ENCODE measurements at regions not wholly inside any gene's neighbourhood (a gene's known extent, or its start where the extent isn't known, plus 50 kb on each side); places are given as distances from the start of the nearest gene placed in this dataset.

DNA sequence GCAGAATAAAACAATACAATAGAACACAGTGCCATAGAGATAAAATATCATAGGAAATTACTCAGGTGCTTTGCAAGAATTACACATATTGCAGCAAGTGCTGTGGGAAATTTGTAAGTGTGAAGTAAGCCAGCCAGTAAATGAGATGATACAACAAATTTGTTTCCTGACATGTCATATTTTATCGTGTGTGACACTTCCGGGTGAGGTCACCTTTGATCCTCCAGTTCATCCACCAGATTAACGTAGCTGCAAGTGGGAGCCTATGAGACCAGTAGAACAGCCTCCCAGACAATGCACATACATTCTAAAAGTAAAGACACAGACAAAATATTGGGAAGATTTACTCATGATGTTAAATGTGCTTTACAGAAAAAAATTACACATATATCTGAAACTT lies 72.2 kb downstream of the PRDM9 start:
- FAIRE-seq, result no peak
- Histone ChIP-seq H3K4me1 (no peaks in the 10 kb centered on the region), H3K4me3 (no peak overlapping the region), H3K9me3 (no peaks in the 10 kb centered on the region), H3K27ac (no peak overlapping the region), H3K4me2 (no peak overlapping the region)
- TF ChIP-seq ZFP36 (IDR thresholded peaks at IDR 0.05; ENCODE audit: borderline replicate concordance, partially characterized antibody) (no peak), HDAC2 (IDR thresholded peaks at IDR 0.05) (no peak), CBX8 (IDR thresholded peaks at IDR 0.05) (no peak), POLR2AphosphoS2 (conservative IDR thresholded peaks at IDR 0.05; ENCODE audit: low read length) (no peak), JUNB (IDR thresholded peaks at IDR 0.05) (no peak), BHLHE40 (IDR thresholded peaks at IDR 0.05; ENCODE audit: low read depth, low read length) (no peak), NPAS2 (CRISPR knock-in tag; IDR thresholded peaks at IDR 0.05; ENCODE audit: borderline replicate concordance) (no peak), SMC3 (IDR thresholded peaks at IDR 0.05) (no peak), NR3C1 (IDR thresholded peaks at IDR 0.05) (no peak), HOXA7 (CRISPR knock-in tag; IDR thresholded peaks at IDR 0.05) (no peak), JUN (IDR thresholded peaks at IDR 0.05) (no peak), CHD2 (IDR thresholded peaks at IDR 0.05; ENCODE audit: low read length, partially characterized antibody) (no peak), FOXS1 (CRISPR knock-in tag; IDR thresholded peaks at IDR 0.05) (no peak)
- TF ChIP-seq, protein P1, sequence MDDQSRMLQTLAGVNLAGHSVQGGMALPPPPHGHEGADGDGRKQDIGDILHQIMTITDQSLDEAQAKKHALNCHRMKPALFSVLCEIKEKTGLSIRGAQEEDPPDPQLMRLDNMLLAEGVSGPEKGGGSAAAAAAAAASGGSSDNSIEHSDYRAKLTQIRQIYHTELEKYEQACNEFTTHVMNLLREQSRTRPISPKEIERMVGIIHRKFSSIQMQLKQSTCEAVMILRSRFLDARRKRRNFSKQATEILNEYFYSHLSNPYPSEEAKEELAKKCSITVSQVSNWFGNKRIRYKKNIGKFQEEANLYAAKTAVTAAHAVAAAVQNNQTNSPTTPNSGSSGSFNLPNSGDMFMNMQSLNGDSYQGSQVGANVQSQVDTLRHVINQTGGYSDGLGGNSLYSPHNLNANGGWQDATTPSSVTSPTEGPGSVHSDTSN (IDR thresholded peaks at IDR 0.05), result no peak
- TF ChIP-seq, protein P2, sequence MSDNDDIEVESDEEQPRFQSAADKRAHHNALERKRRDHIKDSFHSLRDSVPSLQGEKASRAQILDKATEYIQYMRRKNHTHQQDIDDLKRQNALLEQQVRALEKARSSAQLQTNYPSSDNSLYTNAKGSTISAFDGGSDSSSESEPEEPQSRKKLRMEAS (IDR thresholded peaks at IDR 0.05), result no peak
- TF ChIP-seq, protein P3, sequence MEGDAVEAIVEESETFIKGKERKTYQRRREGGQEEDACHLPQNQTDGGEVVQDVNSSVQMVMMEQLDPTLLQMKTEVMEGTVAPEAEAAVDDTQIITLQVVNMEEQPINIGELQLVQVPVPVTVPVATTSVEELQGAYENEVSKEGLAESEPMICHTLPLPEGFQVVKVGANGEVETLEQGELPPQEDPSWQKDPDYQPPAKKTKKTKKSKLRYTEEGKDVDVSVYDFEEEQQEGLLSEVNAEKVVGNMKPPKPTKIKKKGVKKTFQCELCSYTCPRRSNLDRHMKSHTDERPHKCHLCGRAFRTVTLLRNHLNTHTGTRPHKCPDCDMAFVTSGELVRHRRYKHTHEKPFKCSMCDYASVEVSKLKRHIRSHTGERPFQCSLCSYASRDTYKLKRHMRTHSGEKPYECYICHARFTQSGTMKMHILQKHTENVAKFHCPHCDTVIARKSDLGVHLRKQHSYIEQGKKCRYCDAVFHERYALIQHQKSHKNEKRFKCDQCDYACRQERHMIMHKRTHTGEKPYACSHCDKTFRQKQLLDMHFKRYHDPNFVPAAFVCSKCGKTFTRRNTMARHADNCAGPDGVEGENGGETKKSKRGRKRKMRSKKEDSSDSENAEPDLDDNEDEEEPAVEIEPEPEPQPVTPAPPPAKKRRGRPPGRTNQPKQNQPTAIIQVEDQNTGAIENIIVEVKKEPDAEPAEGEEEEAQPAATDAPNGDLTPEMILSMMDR (IDR thresholded peaks at IDR 0.05), result no peak
- TF ChIP-seq, protein P4, sequence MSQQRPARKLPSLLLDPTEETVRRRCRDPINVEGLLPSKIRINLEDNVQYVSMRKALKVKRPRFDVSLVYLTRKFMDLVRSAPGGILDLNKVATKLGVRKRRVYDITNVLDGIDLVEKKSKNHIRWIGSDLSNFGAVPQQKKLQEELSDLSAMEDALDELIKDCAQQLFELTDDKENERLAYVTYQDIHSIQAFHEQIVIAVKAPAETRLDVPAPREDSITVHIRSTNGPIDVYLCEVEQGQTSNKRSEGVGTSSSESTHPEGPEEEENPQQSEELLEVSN (IDR thresholded peaks at IDR 0.05; ENCODE audit: borderline replicate concordance, low read depth), result no peak
- TF ChIP-seq, protein P5, sequence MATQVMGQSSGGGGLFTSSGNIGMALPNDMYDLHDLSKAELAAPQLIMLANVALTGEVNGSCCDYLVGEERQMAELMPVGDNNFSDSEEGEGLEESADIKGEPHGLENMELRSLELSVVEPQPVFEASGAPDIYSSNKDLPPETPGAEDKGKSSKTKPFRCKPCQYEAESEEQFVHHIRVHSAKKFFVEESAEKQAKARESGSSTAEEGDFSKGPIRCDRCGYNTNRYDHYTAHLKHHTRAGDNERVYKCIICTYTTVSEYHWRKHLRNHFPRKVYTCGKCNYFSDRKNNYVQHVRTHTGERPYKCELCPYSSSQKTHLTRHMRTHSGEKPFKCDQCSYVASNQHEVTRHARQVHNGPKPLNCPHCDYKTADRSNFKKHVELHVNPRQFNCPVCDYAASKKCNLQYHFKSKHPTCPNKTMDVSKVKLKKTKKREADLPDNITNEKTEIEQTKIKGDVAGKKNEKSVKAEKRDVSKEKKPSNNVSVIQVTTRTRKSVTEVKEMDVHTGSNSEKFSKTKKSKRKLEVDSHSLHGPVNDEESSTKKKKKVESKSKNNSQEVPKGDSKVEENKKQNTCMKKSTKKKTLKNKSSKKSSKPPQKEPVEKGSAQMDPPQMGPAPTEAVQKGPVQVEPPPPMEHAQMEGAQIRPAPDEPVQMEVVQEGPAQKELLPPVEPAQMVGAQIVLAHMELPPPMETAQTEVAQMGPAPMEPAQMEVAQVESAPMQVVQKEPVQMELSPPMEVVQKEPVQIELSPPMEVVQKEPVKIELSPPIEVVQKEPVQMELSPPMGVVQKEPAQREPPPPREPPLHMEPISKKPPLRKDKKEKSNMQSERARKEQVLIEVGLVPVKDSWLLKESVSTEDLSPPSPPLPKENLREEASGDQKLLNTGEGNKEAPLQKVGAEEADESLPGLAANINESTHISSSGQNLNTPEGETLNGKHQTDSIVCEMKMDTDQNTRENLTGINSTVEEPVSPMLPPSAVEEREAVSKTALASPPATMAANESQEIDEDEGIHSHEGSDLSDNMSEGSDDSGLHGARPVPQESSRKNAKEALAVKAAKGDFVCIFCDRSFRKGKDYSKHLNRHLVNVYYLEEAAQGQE (IDR thresholded peaks at IDR 0.05), result no peak
- no peak for ATAC-seq
- DNase-seq (ENCODE audit: low read depth in 1 of 2, low spot score in 1 of 2), result peak in 1 of 2 experiments; percentile 4
- 18% methylated on average over 3 of the region's 3 CpGs for WGBS (ENCODE audit: missing lambda C conversion rate)
- ChIA-PET CTCF (no interaction called here), POLR2A (no interaction called here)

DNA sequence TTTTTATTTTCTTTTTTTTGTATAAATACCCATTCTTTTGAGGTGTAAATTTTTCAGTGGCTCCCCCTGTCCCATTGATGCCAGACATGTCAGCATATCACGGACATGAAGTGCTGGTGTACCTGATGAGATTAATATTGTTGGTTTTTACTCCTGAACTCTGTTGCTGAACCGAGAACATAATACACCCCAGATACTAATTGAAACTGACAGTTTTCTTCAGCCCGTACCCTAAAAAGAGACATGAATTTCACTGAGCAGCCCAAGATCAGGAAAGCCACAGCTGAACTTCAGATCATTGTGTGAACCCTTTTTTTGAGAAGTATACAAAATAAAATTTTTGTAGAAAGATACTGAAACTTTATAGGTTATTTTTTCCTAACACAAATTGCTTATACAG lies 75.7 kb downstream of the PRDM9 start:
- no peak for ATAC-seq
- CTCF ChIA-PET, result no interaction called here
- no peak for TF ChIP-seq MYC (IDR thresholded peaks at IDR 0.05; ENCODE audit: borderline replicate concordance, low read length)
- TF ChIP-seq SREBF2 (IDR thresholded peaks at IDR 0.05), result no peak
- TF ChIP-seq RARB (CRISPR knock-in tag; IDR thresholded peaks at IDR 0.05), result no peak
- TF ChIP-seq EHF (CRISPR knock-in tag; IDR thresholded peaks at IDR 0.05), result no peak
- TF ChIP-seq TP53 (CRISPR knock-in tag; IDR thresholded peaks at IDR 0.05), result no peak
- no peak for TF ChIP-seq HOXB13 (CRISPR knock-in tag; IDR thresholded peaks at IDR 0.05; ENCODE audit: low read depth)
- TF ChIP-seq HEYL (CRISPR knock-in tag; IDR thresholded peaks at IDR 0.05), result no peak
- TF ChIP-seq MAFK (IDR thresholded peaks at IDR 0.05; ENCODE audit: partially characterized antibody), result no peak
- no peak for TF ChIP-seq HMGXB4 (CRISPR knock-in tag; IDR thresholded peaks at IDR 0.05; ENCODE audit: borderline replicate concordance)
- TF ChIP-seq ESRRA (IDR thresholded peaks at IDR 0.05; ENCODE audit: borderline replicate concordance, low read length), result no peak
- no peak for TF ChIP-seq FOXS1 (CRISPR knock-in tag; IDR thresholded peaks at IDR 0.05)
- TF ChIP-seq EP300 (IDR thresholded peaks at IDR 0.05), result no peak
- no peak for TF ChIP-seq RCOR1 (IDR thresholded peaks at IDR 0.05; ENCODE audit: low read depth, low read length)
- TF ChIP-seq ZFP36 (IDR thresholded peaks at IDR 0.05; ENCODE audit: borderline replicate concordance, partially characterized antibody), result no peak
- TF ChIP-seq KDM1A (IDR thresholded peaks at IDR 0.05; ENCODE audit: low read depth), result no peak
- no peak overlapping the region for H3K4me2 ChIP-seq
- H3K27ac ChIP-seq, result no peak overlapping the region
- H3K4me1 ChIP-seq, result no peaks in the 10 kb centered on the region
- no peak overlapping the region for H3K4me3 ChIP-seq
- no peaks in the 10 kb centered on the region for H3K9me3 ChIP-seq
- FAIRE-seq, result no peak
- DNase-seq (ENCODE audit: low read depth in 1 of 2, low spot score in 1 of 2), result no peak
- WGBS (ENCODE audit: missing lambda C conversion rate), result 34% methylated on average over 3 of the region's 3 CpGs
- POLR2A ChIA-PET, result no interaction called here
